HEK293 (cell line): ENCODE measurements at regions not wholly inside any gene's neighbourhood (a gene's known extent, or its start where the extent isn't known, plus 50 kb on each side); places are given as distances from the start of the nearest gene placed in this dataset.

Experiments used
- CTCF ChIA-PET: fragments of 350-600 bp; formaldehyde crosslinking; extraction: SDS; loops from one replicate; lab custom pipeline; 2021; ENCODE audit warnings: antibody characterized with exemption; lab: Yijun Ruan, JAX
- POLR2A ChIA-PET: fragments of 300-600 bp; formaldehyde crosslinking; extraction: SDS; loops from one replicate; lab custom pipeline; 2020; ENCODE audit warnings: antibody characterized with exemption, inconsistent platforms; lab: Yijun Ruan, JAX
- H3K27ac ChIP-seq: fragments of 200-500 bp; sonication (Bioruptor generic); 2 replicates; pipeline ENCODE4 v1.5.1; 2014; ENCODE audit warnings: low read depth, low read length, control low read depth, inconsistent platforms; ENCODE audit errors: extremely low read depth
- H3K36me3 ChIP-seq, 2 experiments: fragments of 200-500 bp in 1 of 2; sonication (Bioruptor generic) in 1 of 2; 1 replicate in 1 of 2; 2 replicates in 1 of 2; pipeline ENCODE4 v1.5.1; 2014 to 2017; ENCODE audit warnings: inconsistent platforms in 2 of 2, low read length in 2 of 2; ENCODE audit not compliant: control insufficient read depth in 2 of 2, insufficient read depth in 1 of 2
- H3K4me1 ChIP-seq: fragments of 200-500 bp; sonication (Bioruptor generic); 2 replicates; pipeline ENCODE4 v1.5.1; 2014; ENCODE audit warnings: mild to moderate bottlenecking, low read length, inconsistent platforms; ENCODE audit not compliant: control insufficient read depth, insufficient read depth
- H3K4me3 ChIP-seq: 2 replicates; pipeline ENCODE4 v1.5.1; 2011; ENCODE audit warnings: low read depth, mild to moderate bottlenecking, control low read depth, low read length, moderate library complexity
- H3K9me3 ChIP-seq: fragments of 200-500 bp; sonication (Bioruptor generic); 2 replicates; pipeline ENCODE4 v1.5.1; 2014; ENCODE audit warnings: low read depth, low read length, inconsistent platforms; ENCODE audit not compliant: control insufficient read depth, insufficient read depth
- BCL11B ChIP-seq: fragments of 450-650 bp; formaldehyde crosslinking; IDR thresholded peaks from 2 replicates; pipeline ENCODE4 v1.5.1; 2016; ENCODE audit warnings: low read depth, missing biosample characterization, missing genetic modification characterization
- OSR2 ChIP-seq: fragments of 450-650 bp; formaldehyde crosslinking; IDR thresholded peaks from 2 replicates; pipeline ENCODE4 v1.5.1; 2016; ENCODE audit warnings: missing biosample characterization, missing genetic modification characterization
- OVOL3 ChIP-seq: fragments of 450-650 bp; formaldehyde crosslinking; IDR thresholded peaks from 2 replicates; pipeline ENCODE4 v1.5.1; 2016; ENCODE audit warnings: missing biosample characterization, missing genetic modification characterization
- SETDB1 ChIP-seq: IDR thresholded peaks from one replicate; pipeline ENCODE4 v1.6.1; 2017; ENCODE audit warnings: mild to moderate bottlenecking, low read length, moderate library complexity, mixed read lengths; ENCODE audit not compliant: insufficient read length
- TSHZ1 ChIP-seq: fragments of 450-650 bp; formaldehyde crosslinking; IDR thresholded peaks from 2 replicates; pipeline ENCODE4 v1.5.1; 2016; ENCODE audit warnings: missing biosample characterization, missing genetic modification characterization, borderline replicate concordance
- ZBTB6 ChIP-seq: fragments of 450-650 bp; formaldehyde crosslinking; IDR thresholded peaks from 2 replicates; pipeline ENCODE4 v1.5.1; 2017; ENCODE audit warnings: missing biosample characterization, missing genetic modification characterization
- ZFP3 ChIP-seq: fragments of 450-650 bp; formaldehyde crosslinking; IDR thresholded peaks from 2 replicates; pipeline ENCODE4 v1.5.1; 2016; ENCODE audit warnings: low read depth, missing biosample characterization, missing genetic modification characterization
- ZNF148 ChIP-seq: fragments of 450-650 bp; formaldehyde crosslinking; IDR thresholded peaks from 2 replicates; pipeline ENCODE4 v1.5.0; 2017; ENCODE audit warnings: missing biosample characterization, missing genetic modification characterization, borderline replicate concordance
- ZNF155 ChIP-seq: fragments of 450-650 bp; formaldehyde crosslinking; IDR thresholded peaks from 2 replicates; pipeline ENCODE4 v1.5.1; 2016; ENCODE audit warnings: missing biosample characterization, missing genetic modification characterization
- ZNF211 ChIP-seq: fragments of 450-650 bp; formaldehyde crosslinking; IDR thresholded peaks from 2 replicates; pipeline ENCODE4 v1.5.1; 2016; ENCODE audit warnings: low read depth, missing biosample characterization, missing genetic modification characterization
- ZNF221 ChIP-seq: fragments of 450-650 bp; formaldehyde crosslinking; IDR thresholded peaks from 2 replicates; pipeline ENCODE4 v1.5.1; 2017; ENCODE audit warnings: missing biosample characterization, missing genetic modification characterization, borderline replicate concordance
- ZNF23 ChIP-seq: fragments of 450-650 bp; formaldehyde crosslinking; IDR thresholded peaks from 2 replicates; pipeline ENCODE4 v1.5.1; 2016; ENCODE audit warnings: missing biosample characterization, missing genetic modification characterization, borderline replicate concordance
- ZNF280D ChIP-seq: fragments of 450-650 bp; formaldehyde crosslinking; IDR thresholded peaks from 2 replicates; pipeline ENCODE4 v1.5.1; 2016; ENCODE audit warnings: missing biosample characterization, missing genetic modification characterization
- ZNF354C ChIP-seq: fragments of 450-650 bp; formaldehyde crosslinking; IDR thresholded peaks from 2 replicates; pipeline ENCODE4 v1.5.1; 2016; ENCODE audit warnings: missing biosample characterization, missing genetic modification characterization, low read depth, borderline replicate concordance
- ZNF521 ChIP-seq: fragments of 450-650 bp; formaldehyde crosslinking; IDR thresholded peaks from 2 replicates; pipeline ENCODE4 v1.5.1; 2017; ENCODE audit warnings: missing biosample characterization, mild to moderate bottlenecking, missing genetic modification characterization
- ZNF692 ChIP-seq: fragments of 450-650 bp; formaldehyde crosslinking; IDR thresholded peaks from 2 replicates; pipeline ENCODE4 v1.5.1; 2016; ENCODE audit warnings: missing biosample characterization, missing genetic modification characterization
- ZSCAN16 ChIP-seq: fragments of 450-650 bp; formaldehyde crosslinking; IDR thresholded peaks from 2 replicates; pipeline ENCODE4 v1.5.1; 2016; ENCODE audit warnings: missing biosample characterization, missing genetic modification characterization
- ZXDB ChIP-seq: fragments of 450-650 bp; formaldehyde crosslinking; IDR thresholded peaks from 2 replicates; pipeline ENCODE4 v1.5.1; 2016; ENCODE audit warnings: missing biosample characterization, missing genetic modification characterization

- no peak for TF ChIP-seq ZNF280D (tag by site-specific recombination)
- no peak for TF ChIP-seq ZNF354C (tag by site-specific recombination)
- TF ChIP-seq ZNF148: no peak
- no peak for TF ChIP-seq ZNF23 (tag by site-specific recombination)
- TF ChIP-seq ZFP3: no peak
- TF ChIP-seq ZNF211 (tag by site-specific recombination): no peak
- TF ChIP-seq ZXDB: no peak
- no peak for TF ChIP-seq ZNF692 (tag by site-specific recombination)
- TF ChIP-seq BCL11B (tag by site-specific recombination): no peak
- no peak for TF ChIP-seq ZSCAN16 (tag by site-specific recombination)
- Histone ChIP-seq H3K4me3 (no peak overlapping the region), H3K36me3 (no peaks in the 10 kb centered on the region), H3K4me1 (no peaks in the 10 kb centered on the region; the same call in 1 of the 2 replicates), H3K27ac (no peak overlapping the region), H3K9me3 (no peaks in the 10 kb centered on the region)
- POLR2A ChIA-PET: no interaction called here
- CTCF ChIA-PET: interaction anchor here (1.2 to 7.2 kb wide), 4 partner anchors 8 to 22 kb away, joined by 4 to 44 read pairs (median 6); no protein-coding TSS in a partner anchor
Measured at GRCh38 chr15:95281470-95281869, 1049.0 kb upstream of the NR2F2 start.

- POLR2A ChIA-PET: no interaction called here
- no peaks in the 10 kb centered on the region for H3K9me3 ChIP-seq
- H3K4me3 ChIP-seq: no peak overlapping the region
- no peaks in the 10 kb centered on the region for H3K4me1 ChIP-seq
- CTCF ChIA-PET: interaction anchor here (7.2 kb wide), 1 partner anchor 8 kb away, joined by 44 read pairs; no protein-coding TSS in a partner anchor
- no peaks in the 10 kb centered on the region for H3K36me3 ChIP-seq
- H3K27ac ChIP-seq: no peak overlapping the region
- TF ChIP-seq TSHZ1 (tag by site-specific recombination): no peak
- TF ChIP-seq ZNF221 (tag by site-specific recombination): no peak
- no peak for TF ChIP-seq ZNF521
- TF ChIP-seq ZNF148: no peak
- no peak for TF ChIP-seq SETDB1
- no peak for TF ChIP-seq OSR2 (tag by site-specific recombination)
- TF ChIP-seq ZNF354C (tag by site-specific recombination): no peak
- no peak for TF ChIP-seq OVOL3 (tag by site-specific recombination)
- no peak for TF ChIP-seq ZBTB6 (tag by site-specific recombination)
- TF ChIP-seq ZNF155 (tag by site-specific recombination): no peak
Measured at GRCh38 chr15:95284492-95284891, 1046.0 kb upstream of the NR2F2 start.
